NCI-H2171 (cell line): ENCODE measurements at regions not wholly inside any gene's neighbourhood (a gene's known extent, or its start where the extent isn't known, plus 50 kb on each side); places are given as distances from the start of the nearest gene placed in this dataset.
A peak's percentile ranks its signal among the peaks of the same experiment; 100 is the strongest.
"Not testable (repeated sequence)": the region's sequence is repeated elsewhere in the genome, so short reads cannot be mapped to it uniquely, and the experiment has no call there.

Experiments used
- DNase-seq: peaks from one replicate; lab custom pipeline; 2025; lab: John Stamatoyannopoulos, UW

DNA sequence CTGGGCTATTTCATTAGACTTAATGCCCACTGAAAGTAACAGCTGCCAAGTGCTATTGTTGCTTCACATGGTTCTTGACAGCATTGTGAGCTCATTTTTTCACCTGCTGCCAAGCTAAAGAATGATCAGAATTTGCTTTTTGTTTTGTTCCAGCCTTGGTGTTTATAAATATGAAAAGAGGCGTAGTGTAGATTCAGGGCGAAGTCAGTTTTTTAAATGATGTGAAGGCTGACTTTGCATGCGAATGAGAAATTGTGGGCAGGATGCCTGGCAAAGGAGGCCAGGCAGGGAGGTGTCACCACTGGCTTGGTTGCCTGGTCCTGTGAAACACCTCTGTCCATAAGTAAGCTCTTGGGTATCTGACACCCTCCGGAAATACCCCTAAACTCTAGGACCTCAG lies 93.3 kb upstream of the NAP1L1 start:
- no peak for DNase-seq

DNA sequence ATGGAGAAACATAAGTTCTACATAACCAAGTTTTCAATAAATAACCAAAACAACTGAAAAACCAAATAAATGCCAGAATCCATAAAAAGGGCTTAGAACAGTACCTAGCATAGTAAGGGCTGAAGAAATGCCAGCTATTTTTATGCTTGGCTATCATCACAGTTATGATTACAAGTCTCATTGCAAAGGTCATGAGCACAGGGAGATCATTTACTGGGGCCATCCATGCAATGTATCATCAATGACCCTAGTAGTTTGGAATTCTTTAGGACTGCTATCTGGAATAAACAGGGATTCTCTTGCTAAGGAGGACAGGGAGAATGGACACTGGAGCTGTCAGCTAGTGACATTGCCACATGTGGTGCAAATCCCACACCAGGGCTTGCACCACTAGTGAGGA lies 92.5 kb upstream of the NAP1L1 start:
- no peak for DNase-seq

DNA sequence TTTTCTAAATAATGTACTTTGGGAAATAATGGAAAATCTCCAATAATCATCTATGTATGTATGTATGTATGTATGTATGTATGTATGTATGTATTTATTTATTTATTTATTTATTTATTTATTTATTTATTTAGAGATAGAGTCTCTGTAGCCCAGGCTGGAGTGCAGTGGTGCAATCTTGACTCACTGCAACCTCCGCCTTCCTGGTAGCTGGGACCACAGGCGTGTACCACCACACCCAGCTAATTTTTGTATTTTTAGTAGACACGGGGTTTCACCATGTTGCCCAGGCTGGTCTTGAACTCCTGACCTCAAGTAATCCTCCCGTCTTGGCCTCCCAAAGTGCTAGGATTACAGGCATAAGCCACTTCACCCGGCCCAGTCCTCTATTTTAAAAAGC lies 91.5 kb upstream of the NAP1L1 start:
- DNase-seq, result not testable (repeated sequence)

- DNase-seq, result no peak
Observed at GRCh38 chr12:76173756-76174155, 89.3 kb upstream of the NAP1L1 start.

- DNase-seq, result no peak
Observed at GRCh38 chr12:76158518-76159321, 74.2 kb upstream of the NAP1L1 start.

DNA sequence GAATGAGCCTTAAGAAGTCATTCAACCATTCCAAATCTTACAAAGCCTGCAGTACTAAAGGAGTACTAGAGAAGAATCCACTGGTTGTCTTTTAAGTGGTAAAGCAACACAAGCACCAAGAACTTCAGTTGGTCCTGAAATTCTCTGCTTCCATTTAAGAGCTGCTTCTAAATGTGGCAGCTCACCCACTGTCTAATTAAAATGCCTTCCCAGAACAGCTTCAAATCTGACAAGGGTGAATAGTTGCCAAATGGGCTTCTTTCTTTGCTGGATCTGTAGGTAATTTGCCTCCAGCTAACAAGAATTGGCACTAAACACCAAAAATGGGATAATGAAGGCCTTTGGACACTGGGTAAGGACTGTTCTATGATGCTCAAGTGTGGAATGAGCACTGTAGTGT lies 72.2 kb upstream of the NAP1L1 start:
- no peak for DNase-seq

- no peak for DNase-seq
Observed at GRCh38 chr12:76156314-76156713, 71.8 kb upstream of the NAP1L1 start.

DNA sequence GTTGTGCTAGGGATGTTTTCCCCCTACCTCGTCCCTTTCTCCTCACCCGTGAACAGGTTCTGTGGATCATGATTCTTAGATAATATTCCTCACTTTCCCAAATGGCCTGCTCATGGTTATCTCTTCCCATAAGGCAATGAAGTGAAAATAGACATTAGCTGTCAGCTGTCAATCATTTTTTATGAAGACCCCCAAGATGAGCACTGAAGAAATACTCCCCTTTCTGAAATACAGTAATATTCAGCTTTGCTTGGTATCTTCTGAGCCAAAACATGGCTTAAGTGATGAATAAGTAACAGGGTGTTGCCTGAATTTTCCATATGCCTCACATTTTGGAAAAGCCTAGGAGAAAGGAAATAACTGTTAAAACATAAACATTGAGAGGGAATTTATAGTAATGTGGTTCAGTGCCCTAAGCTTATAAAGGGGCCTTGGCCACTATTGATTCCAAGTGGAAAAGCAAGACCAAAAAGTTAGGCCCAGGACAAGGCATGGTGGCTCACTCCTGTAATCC lies 70.7 kb upstream of the NAP1L1 start:
- no peak for DNase-seq

DNA sequence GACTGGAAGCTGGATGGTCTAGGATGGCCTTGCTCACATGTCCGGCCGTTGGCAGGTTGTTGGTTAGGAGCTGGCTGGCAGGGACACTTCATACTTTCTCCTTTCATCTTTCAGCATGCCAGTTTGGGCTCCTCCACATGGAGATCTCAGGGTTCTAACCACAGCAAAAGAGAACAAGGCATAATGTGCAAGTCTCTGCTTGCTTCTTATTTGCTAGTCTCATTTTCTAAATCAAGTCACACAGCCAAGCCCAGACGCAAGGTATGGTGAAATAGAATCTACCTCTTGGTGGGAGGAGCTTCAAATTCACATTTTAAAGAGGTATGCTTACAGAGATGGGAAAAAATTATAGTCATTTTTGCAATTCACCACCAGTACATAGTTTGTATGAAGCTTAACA lies 69.1 kb upstream of the NAP1L1 start:
- no peak for DNase-seq

DNA sequence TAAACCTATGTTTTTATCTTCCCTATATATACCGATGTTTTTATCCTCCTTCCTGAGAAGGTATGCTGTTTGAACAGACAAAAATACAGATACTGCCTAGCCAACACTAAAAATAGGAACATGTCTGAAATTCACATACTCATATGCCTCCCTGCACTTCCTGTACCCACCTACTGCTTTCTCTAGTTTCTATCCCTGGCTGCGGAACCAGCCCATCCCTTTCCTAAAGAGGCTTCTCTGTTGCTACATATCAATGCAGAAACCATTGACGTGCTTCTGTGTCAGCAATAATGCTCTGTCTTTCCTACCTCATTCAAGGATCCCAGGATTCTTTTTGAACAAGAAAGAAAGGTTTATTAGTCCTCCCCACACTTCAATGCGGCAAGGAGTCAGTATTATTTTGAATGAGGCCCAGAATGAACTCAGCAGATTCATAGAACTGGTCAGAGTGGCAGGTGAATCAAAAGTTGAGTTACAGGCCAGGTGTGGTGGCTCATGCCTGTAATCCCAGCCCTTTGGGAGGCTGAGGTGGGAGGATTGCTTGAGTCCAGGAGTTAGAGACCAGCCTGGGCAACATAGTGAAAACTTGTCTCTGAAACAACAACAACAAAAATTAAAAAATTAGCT lies 67.8 kb upstream of the NAP1L1 start:
- no peak for DNase-seq

GRCh38 chr12:76144245-76144549 lies 59.7 kb upstream of the NAP1L1 start:
- peak; percentile 59 for DNase-seq

GRCh38 chr12:76143343-76144244 lies 59.1 kb upstream of the NAP1L1 start:
- DNase-seq, result no peak

DNA sequence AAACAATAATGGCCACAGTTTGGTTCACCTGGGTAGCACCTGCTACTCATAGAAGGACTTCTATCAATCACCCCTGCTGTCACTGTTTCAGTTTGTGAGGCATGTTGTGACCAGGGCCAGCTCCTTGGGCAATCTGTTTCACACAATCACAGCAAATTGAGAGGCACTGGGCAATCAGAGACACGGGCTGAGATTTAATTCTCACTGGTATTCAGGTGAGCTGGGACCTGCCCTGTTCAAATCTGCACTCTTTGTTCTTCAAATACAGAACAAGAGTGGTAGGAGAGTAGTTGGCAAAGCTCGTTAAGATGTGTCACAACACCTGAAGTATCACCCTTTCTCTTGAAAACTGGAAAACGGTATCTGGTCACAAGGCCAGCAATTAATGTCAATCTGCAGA lies 57.8 kb upstream of the NAP1L1 start:
- no peak for DNase-seq

DNA sequence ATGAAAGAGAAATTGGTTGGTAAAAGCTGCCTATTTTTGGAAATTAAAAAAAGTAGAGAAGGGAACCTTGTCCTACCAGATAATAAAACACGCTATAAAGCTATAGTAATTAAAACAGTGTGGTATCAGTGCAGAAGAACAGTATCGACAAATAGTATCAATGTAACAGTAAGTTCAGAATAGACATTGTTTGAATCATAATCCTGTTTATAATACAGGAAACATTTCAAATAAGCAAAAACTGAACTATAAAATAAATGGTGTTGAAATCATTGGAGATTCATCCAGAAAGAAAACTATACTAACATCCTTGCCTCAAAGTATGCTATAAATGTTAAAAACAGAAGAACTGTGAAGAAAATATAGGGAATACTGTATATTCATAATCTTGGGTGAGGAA lies 54.2 kb upstream of the NAP1L1 start:
- no peak for DNase-seq

DNA sequence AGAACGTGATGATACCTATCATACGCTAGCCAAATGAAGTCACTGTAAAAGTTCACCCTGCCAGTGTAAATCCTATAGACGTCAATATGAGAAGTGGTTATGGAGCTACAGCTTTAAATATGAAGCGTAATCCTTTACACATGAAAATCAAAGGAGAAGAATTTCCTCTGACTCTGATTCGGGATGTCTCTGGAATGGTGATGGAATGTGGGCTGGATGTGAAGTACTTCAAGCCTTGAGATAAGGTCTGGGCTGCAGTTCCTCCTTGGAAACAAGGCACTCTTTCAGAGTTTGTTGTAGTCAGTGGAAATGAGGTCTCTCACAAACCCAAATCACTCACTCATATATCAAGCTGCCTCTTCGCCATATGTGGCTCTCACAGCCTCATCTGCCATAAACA lies 53.1 kb upstream of the NAP1L1 start:
- DNase-seq, result no peak

GRCh38 chr12:76135456-76135855 lies 51.0 kb upstream of the NAP1L1 start:
- no peak for DNase-seq
